Heart left ventricle (tissue), 16 donors: ENCODE measurements at regions not wholly inside any gene's neighbourhood (a gene's known extent, or its start where the extent isn't known, plus 50 kb on each side); places are given as distances from the start of the nearest gene placed in this dataset.
A peak's percentile ranks its signal among the peaks of the same experiment; 100 is the strongest.

Source experiments
- ATAC-seq, 4 donors: fragments of 200-7000 bp; cut with Tn5 transposase; one replicate each; pipeline ENCODE4 v1.9.1; 2020 to 2022; ENCODE audit warnings: moderate library complexity in 4 of 4, mild to moderate bottlenecking in 3 of 4, moderate number of reproducible peaks in 1 of 4
- DNase-seq, 5 donors: peaks; one replicate each; pipeline ENCODE4 v3.0.0-alpha.2; 2020
- H3K27ac ChIP-seq, 12 donors: fragments of 200-600 bp; sonication (generic) in 4 of 12; one replicate each; pipeline versions ENCODE4 v1.5.0 to v1.8.0; 2016 to 2022; ENCODE audit warnings: mild to moderate bottlenecking in 2 of 12
- H3K27me3 ChIP-seq, 9 donors: fragments of 200-600 bp; sonication (generic) in 2 of 9; one replicate each; pipeline versions ENCODE4 v1.5.1 to v1.8.0; 2016 to 2022; ENCODE audit warnings: mild to moderate bottlenecking in 3 of 9
- H3K36me3 ChIP-seq, 9 donors: fragments of 200-600 bp; sonication (generic) in 2 of 9; one replicate each; pipeline versions ENCODE4 v1.5.0 to v1.8.0; 2018 to 2022; ENCODE audit warnings: mild to moderate bottlenecking in 2 of 9
- H3K4me1 ChIP-seq, 12 donors: fragments of 200-600 bp; sonication (generic) in 4 of 12; one replicate each; pipeline versions ENCODE4 v1.5.0 to v1.8.0; 2016 to 2022; ENCODE audit warnings: mild to moderate bottlenecking in 3 of 12
- H3K4me3 ChIP-seq, 12 donors: fragments of 200-600 bp; sonication (generic) in 4 of 12; one replicate each; pipeline versions ENCODE4 v1.5.0 to v1.8.0; 2017 to 2022; ENCODE audit warnings: mild to moderate bottlenecking in 9 of 12, moderate library complexity in 4 of 12
- H3K9me3 ChIP-seq, 12 donors: fragments of 200-600 bp; sonication (generic) in 4 of 12; one replicate each; pipeline versions ENCODE4 v1.5.0 to v1.8.0; 2016 to 2022; ENCODE audit warnings: mild to moderate bottlenecking in 1 of 12
- POLR2A ChIP-seq, 2 donors: fragments of 450-650 bp; IDR thresholded peaks; one replicate each; pipeline ENCODE4 v1.6.1; 2017; ENCODE audit warnings: antibody characterized with exemption in 2 of 2, mild to moderate bottlenecking in 2 of 2, moderate library complexity in 2 of 2
- WGBS, 4 donors: extraction: QIAGEN DNeasy Blood & Tissue Kit in 2 of 4; methylation state at CpG; one replicate each; pipeline versions ENCODE4 v1.1.5 to v1.1.7; 2013 to 2018; 5-methylcytosine and 5-hydroxymethylcytosine counted together
- intact Hi-C, 10 donors: fragments of 100-400 bp; cut with DNase I; formaldehyde crosslinking; loops; one replicate each; pipeline versions ENCODE4 v1.11.1 to v1.14.2; 2022
- TF ChIP-seq, protein P1 (sequence below), 12 donors: fragments of 200-600 bp; sonication (generic) in 4 of 12; IDR thresholded peaks; one replicate each; pipeline versions ENCODE4 v1.5.0 to v1.8.0; 2018 to 2022; ENCODE audit warnings: antibody characterized with exemption in 12 of 12, mild to moderate bottlenecking in 5 of 12
- donor health status: ischemic (EF 13 %, LVEDD 7.1; RV severe dilation, severe dysfunction).
- donor health status: healthy with polysubstance abuse.
- donor health status: DM: no; HTN: yes; CAD: no.
- donor health status: DM: no; HTN: no; CAD: no.
- donor health status: ischemic (EF 25% LVEDD 6.9; RV normal size, moderate dysfunction).
- donor health status: ischemic (EF 25% LVEDD 5.7; RV mildly dilated, moderate dysfunction).
- donor health status: healthy.
- donor health status: DM: yes; HTN: yes; CAD: no.
- donor health status: ischemic (EF 35%, LVEDD 5.7; RV mildly dilated, moderate dysfunction).
- donor health status: nonischemic (EF 11% LVEDD 7.7; RV severe dilation, severe dysfunction).
- donor health status: DM: yes; HTN: yes; CAD: no.
- donor health status: PGD.
- donor health status: ischemic (EF 29% LVEDD 5.4; RV normal size, mild dysfunction).
- donor health status: nonischemic (EF 23%, LVEDD 6.1; RV moderate dilation, normal function).

DNA sequence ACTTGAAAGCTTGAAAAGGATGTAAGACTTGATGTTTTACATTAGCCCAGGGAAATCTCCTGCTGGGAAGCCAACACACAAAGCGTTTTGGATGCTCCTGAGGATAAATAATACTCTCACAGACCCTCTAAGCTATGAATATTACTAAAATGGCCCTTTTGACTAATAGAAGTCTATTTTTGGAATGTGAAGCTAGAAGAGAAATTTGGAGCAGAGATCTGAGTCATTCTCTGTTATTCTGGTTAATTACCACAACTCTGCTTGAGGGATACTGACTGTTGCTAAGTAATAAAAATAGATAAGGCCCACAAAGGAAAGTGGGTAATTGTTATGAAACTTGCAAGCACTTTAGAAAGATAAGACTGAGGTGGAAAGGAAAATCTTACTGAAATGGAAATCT, 346.2 kb upstream of the STXBP6 start:
- no peak overlapping the region for H3K27ac ChIP-seq
- no peaks in the 10 kb centered on the region for H3K36me3 ChIP-seq
- intact Hi-C loops: loop anchor here in 1 of 10 donors (10.0 kb wide), 1 partner anchor 681 kb away; no protein-coding TSS in a partner anchor
- no peak for TF ChIP-seq POLR2A (IDR thresholded peaks at IDR 0.05)
- TF ChIP-seq, protein P1, sequence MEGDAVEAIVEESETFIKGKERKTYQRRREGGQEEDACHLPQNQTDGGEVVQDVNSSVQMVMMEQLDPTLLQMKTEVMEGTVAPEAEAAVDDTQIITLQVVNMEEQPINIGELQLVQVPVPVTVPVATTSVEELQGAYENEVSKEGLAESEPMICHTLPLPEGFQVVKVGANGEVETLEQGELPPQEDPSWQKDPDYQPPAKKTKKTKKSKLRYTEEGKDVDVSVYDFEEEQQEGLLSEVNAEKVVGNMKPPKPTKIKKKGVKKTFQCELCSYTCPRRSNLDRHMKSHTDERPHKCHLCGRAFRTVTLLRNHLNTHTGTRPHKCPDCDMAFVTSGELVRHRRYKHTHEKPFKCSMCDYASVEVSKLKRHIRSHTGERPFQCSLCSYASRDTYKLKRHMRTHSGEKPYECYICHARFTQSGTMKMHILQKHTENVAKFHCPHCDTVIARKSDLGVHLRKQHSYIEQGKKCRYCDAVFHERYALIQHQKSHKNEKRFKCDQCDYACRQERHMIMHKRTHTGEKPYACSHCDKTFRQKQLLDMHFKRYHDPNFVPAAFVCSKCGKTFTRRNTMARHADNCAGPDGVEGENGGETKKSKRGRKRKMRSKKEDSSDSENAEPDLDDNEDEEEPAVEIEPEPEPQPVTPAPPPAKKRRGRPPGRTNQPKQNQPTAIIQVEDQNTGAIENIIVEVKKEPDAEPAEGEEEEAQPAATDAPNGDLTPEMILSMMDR (IDR thresholded peaks at IDR 0.05): no peak
- WGBS, 4 donors: 53 to 68% (median 58%) methylated on average over 1 of the region's 1 CpG
- peaks cover 0 to 5% (median 0%) of the 10 kb centered on the region in 12 donors for H3K9me3 ChIP-seq
- H3K27me3 ChIP-seq: peaks cover 0 to 4% (median 0%) of the 10 kb centered on the region in 9 donors
- H3K4me1 ChIP-seq: no peaks in the 10 kb centered on the region
- no peak for ATAC-seq
- no peak overlapping the region for H3K4me3 ChIP-seq
- DNase-seq: no peak

- TF ChIP-seq POLR2A (IDR thresholded peaks at IDR 0.05): no peak
- TF ChIP-seq, protein P1 (IDR thresholded peaks at IDR 0.05): no peak
- intact Hi-C loops: loop anchor here in 1 of 10 donors (10.0 kb wide), 1 partner anchor 680 kb away; no protein-coding TSS in a partner anchor
- Histone ChIP-seq H3K4me3 (no peak overlapping the region), H3K27ac (no peak overlapping the region), H3K27me3 (peaks cover 0 to 4% (median 0%) of the 10 kb centered on the region in 9 donors), H3K36me3 (no peaks in the 10 kb centered on the region), H3K4me1 (no peaks in the 10 kb centered on the region), H3K9me3 (peaks cover 0 to 5% (median 0%) of the 10 kb centered on the region in 12 donors)
- WGBS, 4 donors: 44 to 51% (median 48%) methylated on average over 3 of the region's 3 CpGs
- ATAC-seq (no peak), DNase-seq (no peak)
These were observed 344.9 kb upstream of the STXBP6 start for GRCh38 chr14:25394791-25395391.

DNA sequence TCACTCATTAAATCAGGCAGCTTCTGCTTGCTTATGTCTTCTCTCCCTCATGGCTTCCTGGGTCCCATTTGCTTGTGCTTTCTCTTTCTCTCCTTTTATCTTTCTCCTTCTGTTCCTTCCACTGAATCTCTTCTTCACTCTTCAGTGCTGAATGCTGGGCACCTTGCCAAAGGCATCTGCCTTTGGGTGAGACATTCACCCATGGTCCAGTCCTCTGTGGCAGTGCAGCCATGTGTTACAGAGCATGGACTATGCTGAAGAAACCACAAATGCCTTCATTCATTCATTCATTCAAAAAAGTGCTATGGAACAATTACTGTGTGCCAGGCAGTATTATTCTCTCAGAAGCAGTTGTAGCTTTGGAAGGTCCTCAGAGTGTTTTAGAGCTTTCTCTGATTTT, 344.4 kb upstream of the STXBP6 start:
- Histone ChIP-seq H3K4me1 (no peaks in the 10 kb centered on the region), H3K36me3 (no peaks in the 10 kb centered on the region), H3K27me3 (peaks cover 0 to 4% (median 0%) of the 10 kb centered on the region in 9 donors), H3K4me3 (no peak overlapping the region), H3K9me3 (peaks cover 0 to 5% (median 0%) of the 10 kb centered on the region in 12 donors), H3K27ac (no peak overlapping the region)
- TF ChIP-seq, protein P1 (IDR thresholded peaks at IDR 0.05): no peak
- TF ChIP-seq POLR2A (IDR thresholded peaks at IDR 0.05): no peak
- no peak for ATAC-seq
- intact Hi-C loops: loop anchor here in 1 of 10 donors (10.0 kb wide), 1 partner anchor 680 kb away; no protein-coding TSS in a partner anchor
- DNase-seq: peak in 2 of 5 donors; percentile 25 to 34

DNA sequence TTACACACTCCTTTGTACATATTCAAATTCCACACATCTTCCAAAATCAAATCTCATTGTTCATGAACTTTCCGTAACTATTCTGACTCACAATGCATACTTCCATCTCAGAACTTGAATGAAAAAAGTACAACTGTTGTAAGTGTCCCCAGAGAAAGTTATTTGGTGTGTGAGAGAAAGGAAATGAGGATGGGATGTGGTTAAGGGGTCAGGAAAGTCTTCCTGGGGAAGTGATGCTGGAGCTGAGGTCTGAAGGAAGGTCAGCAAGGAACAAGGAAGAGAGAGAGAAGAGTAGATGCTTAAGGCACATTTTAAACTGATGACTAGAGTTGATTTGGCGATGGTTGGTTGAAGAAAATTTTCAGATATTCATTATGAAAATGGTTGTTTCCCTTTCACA, 340.0 kb upstream of the STXBP6 start:
- WGBS, 4 donors: 59 to 72% (median 68%) methylated on average over 2 of the region's 2 CpGs
- H3K27me3 ChIP-seq: no peaks in the 10 kb centered on the region
- intact Hi-C loops: loop anchor here in 1 of 10 donors (10.0 kb wide), 1 partner anchor 675 kb away; no protein-coding TSS in a partner anchor

More for the DNA sequence above, 340.0 kb upstream of the STXBP6 start:
- TF ChIP-seq POLR2A (IDR thresholded peaks at IDR 0.05): no peak
- TF ChIP-seq, protein P1 (IDR thresholded peaks at IDR 0.05): no peak
- H3K4me1 ChIP-seq: no peaks in the 10 kb centered on the region
- H3K27ac ChIP-seq: no peak overlapping the region
- no peak for ATAC-seq
- H3K4me3 ChIP-seq: no peak overlapping the region
- DNase-seq: no peak
- peaks cover 0 to 5% (median 0%) of the 10 kb centered on the region in 12 donors for H3K9me3 ChIP-seq
- H3K36me3 ChIP-seq: no peaks in the 10 kb centered on the region
